ENCODE measurements at regions not wholly inside any gene's neighbourhood (a gene's known extent, or its start where the extent isn't known, plus 50 kb on each side); places are given as distances from the start of the nearest gene placed in this dataset.

DNA sequence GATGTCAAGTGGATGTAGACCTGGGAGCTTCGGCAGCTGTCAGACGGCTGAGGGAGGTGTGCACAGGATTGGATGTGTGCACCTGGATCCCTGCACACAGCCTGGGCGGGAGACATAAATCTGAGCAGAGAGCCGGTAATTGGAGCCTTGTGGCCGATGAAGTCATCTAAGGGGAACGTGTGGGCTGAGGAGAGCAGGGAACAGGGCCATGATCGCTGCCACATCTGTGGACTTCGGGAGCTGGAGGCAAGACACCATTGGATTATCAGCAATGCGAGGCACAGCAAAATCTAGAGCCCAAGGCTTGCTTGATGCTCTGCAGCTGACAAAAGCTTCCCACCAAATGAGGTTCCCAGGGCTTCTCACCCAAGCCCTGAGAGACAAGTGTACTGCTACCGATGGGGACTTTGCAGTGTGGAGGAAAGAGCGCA lies 147.7 kb downstream of the PTPN20 start:
- peak in 1 of 2 donors; percentile 16 for DNase-seq (ENCODE audit: low read depth in 2 of 2)
- H4K20me1 ChIP-seq (ENCODE audit: control insufficient read depth, extremely low read depth, insufficient read depth, low read length), result no peaks in the 10 kb centered on the region
- TF ChIP-seq, protein P1, sequence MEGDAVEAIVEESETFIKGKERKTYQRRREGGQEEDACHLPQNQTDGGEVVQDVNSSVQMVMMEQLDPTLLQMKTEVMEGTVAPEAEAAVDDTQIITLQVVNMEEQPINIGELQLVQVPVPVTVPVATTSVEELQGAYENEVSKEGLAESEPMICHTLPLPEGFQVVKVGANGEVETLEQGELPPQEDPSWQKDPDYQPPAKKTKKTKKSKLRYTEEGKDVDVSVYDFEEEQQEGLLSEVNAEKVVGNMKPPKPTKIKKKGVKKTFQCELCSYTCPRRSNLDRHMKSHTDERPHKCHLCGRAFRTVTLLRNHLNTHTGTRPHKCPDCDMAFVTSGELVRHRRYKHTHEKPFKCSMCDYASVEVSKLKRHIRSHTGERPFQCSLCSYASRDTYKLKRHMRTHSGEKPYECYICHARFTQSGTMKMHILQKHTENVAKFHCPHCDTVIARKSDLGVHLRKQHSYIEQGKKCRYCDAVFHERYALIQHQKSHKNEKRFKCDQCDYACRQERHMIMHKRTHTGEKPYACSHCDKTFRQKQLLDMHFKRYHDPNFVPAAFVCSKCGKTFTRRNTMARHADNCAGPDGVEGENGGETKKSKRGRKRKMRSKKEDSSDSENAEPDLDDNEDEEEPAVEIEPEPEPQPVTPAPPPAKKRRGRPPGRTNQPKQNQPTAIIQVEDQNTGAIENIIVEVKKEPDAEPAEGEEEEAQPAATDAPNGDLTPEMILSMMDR (conservative IDR thresholded peaks at IDR 0.05 in 1 of 2, IDR thresholded peaks at IDR 0.05 in 1 of 2; ENCODE audit: low read depth in 1 of 2, low read length in 2 of 2), result no peak
- TF ChIP-seq EZH2 (IDR thresholded peaks at IDR 0.05; ENCODE audit: low read length, missing control alignments), result no peak

DNA sequence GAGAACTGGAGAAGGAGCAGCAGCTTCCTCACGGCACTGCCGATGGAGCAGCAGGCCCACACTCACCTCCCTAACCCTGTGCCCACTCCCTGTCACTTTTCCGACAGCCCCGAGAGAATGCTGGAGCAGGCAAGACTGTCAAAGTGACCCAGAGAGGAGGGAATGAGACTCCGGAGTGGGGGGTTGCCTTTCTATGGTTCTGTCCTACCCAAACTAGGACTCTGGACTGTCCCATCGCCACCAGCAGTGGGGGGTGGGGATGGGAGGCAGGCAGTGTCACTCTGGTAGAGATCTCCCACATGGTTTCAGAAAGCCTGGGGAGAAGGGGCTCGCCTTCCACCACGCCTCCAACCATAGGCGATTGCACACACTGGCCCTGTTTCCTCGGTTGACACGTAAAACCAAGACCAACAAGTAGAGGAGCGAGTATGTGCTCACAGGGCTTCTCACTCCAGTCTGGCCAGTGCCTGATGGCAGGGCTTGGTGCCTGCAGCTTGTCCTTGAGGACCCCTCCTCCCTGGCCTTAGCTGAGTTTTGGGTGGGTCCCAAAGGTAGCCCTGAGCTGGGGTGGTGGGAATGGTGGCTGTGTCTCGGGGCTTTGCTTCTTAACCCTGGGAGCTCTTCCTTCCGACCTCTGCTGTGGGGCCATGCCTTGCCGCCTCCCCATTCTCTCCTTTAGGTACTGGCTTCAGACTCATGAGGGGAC lies 148.5 kb downstream of the PTPN20 start:
- Histone ChIP-seq H3K4me3 (replicated peaks in 1 of 4; ENCODE audit: control extremely low read depth in 1 of 4, insufficient read depth in 1 of 4, low read depth in 3 of 4, low read length in 4 of 4) (no peak overlapping the region), H3K27ac (ENCODE audit: insufficient read depth, low read length) (no peak overlapping the region), H3K4me2 (ENCODE audit: extremely low read depth, insufficient read depth, low read length) (no peak overlapping the region), H3K27me3 (ENCODE audit: control insufficient read depth, insufficient read depth, low read length) (no peaks in the 10 kb centered on the region), H3K36me3 (ENCODE audit: control insufficient read depth, insufficient read depth, low read length) (no peaks in the 10 kb centered on the region), H3K79me2 (ENCODE audit: control insufficient read depth, insufficient read depth, low read length) (no peaks in the 10 kb centered on the region), H3K4me1 (ENCODE audit: control insufficient read depth, extremely low read depth, insufficient read depth, low read length) (peaks cover 4% of the 10 kb centered on the region), H2AFZ (ENCODE audit: low read length) (no peak overlapping the region), H3K9ac (ENCODE audit: insufficient read depth, low read length) (no peak overlapping the region), H3K9me3 (ENCODE audit: control insufficient read depth, insufficient read depth, low read depth, low read length) (no peaks in the 10 kb centered on the region), H4K20me1 (ENCODE audit: control insufficient read depth, extremely low read depth, insufficient read depth, low read length) (no peaks in the 10 kb centered on the region)
- no peak for TF ChIP-seq EZH2 (IDR thresholded peaks at IDR 0.05; ENCODE audit: low read length, missing control alignments)
- TF ChIP-seq, protein P1 (conservative IDR thresholded peaks at IDR 0.05 in 1 of 2, IDR thresholded peaks at IDR 0.05 in 1 of 2; ENCODE audit: low read depth in 1 of 2, low read length in 2 of 2), result no peak
- no peak for DNase-seq (ENCODE audit: low read depth in 2 of 2)

More for the DNA sequence above, 147.7 kb downstream of the PTPN20 start:
- no peaks in the 10 kb centered on the region for H3K27me3 ChIP-seq (ENCODE audit: control insufficient read depth, insufficient read depth, low read length)
- no peak overlapping the region for H3K9ac ChIP-seq (ENCODE audit: insufficient read depth, low read length)
- no peaks in the 10 kb centered on the region for H3K36me3 ChIP-seq (ENCODE audit: control insufficient read depth, insufficient read depth, low read length)
- peaks cover 4% of the 10 kb centered on the region for H3K4me1 ChIP-seq (ENCODE audit: control insufficient read depth, extremely low read depth, insufficient read depth, low read length)
- H3K4me2 ChIP-seq (ENCODE audit: extremely low read depth, insufficient read depth, low read length), result no peak overlapping the region
- no peak overlapping the region for H3K27ac ChIP-seq (ENCODE audit: insufficient read depth, low read length)
- no peak overlapping the region for H2AFZ ChIP-seq (ENCODE audit: low read length)
- H3K9me3 ChIP-seq (ENCODE audit: control insufficient read depth, insufficient read depth, low read depth, low read length), result no peaks in the 10 kb centered on the region
- H3K4me3 ChIP-seq (replicated peaks in 1 of 4; ENCODE audit: control extremely low read depth in 1 of 4, insufficient read depth in 1 of 4, low read depth in 3 of 4, low read length in 4 of 4), result no peak overlapping the region
- H3K79me2 ChIP-seq (ENCODE audit: control insufficient read depth, insufficient read depth, low read length), result no peaks in the 10 kb centered on the region

DNA sequence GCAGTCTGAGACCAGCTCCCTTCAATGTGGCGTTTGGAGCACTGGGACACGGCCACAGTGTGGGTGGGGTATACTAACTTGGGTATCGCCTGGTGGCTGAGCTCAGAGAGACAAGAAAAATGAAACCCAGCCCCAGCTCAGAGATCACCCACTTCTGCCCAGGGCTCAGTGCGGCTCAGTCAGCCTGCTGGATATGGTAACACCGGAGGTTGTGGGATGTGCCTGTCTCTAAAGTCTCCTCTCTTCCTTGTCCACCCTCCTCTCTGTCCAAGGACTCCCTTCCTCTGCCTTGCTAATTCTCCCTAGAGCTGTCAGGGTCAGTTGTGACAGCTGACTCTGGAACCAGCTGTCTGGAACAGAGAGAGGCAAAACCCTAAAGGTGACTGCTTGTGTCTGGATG lies 149.1 kb downstream of the PTPN20 start:
- H3K4me1 ChIP-seq (ENCODE audit: control insufficient read depth, extremely low read depth, insufficient read depth, low read length), result peaks cover 4% of the 10 kb centered on the region
- DNase-seq (ENCODE audit: low read depth in 2 of 2), result no peak

More for the DNA sequence above, 149.1 kb downstream of the PTPN20 start:
- Histone ChIP-seq H2AFZ (ENCODE audit: low read length) (no peak overlapping the region), H3K4me3 (replicated peaks in 1 of 4; ENCODE audit: control extremely low read depth in 1 of 4, insufficient read depth in 1 of 4, low read depth in 3 of 4, low read length in 4 of 4) (no peak overlapping the region), H3K79me2 (ENCODE audit: control insufficient read depth, insufficient read depth, low read length) (no peaks in the 10 kb centered on the region), H3K36me3 (ENCODE audit: control insufficient read depth, insufficient read depth, low read length) (no peaks in the 10 kb centered on the region), H3K9ac (ENCODE audit: insufficient read depth, low read length) (no peak overlapping the region), H4K20me1 (ENCODE audit: control insufficient read depth, extremely low read depth, insufficient read depth, low read length) (no peaks in the 10 kb centered on the region), H3K4me2 (ENCODE audit: extremely low read depth, insufficient read depth, low read length) (no peak overlapping the region), H3K9me3 (ENCODE audit: control insufficient read depth, insufficient read depth, low read depth, low read length) (no peaks in the 10 kb centered on the region), H3K27ac (ENCODE audit: insufficient read depth, low read length) (no peak overlapping the region), H3K27me3 (ENCODE audit: control insufficient read depth, insufficient read depth, low read length) (no peaks in the 10 kb centered on the region)
- TF ChIP-seq, protein P1 (conservative IDR thresholded peaks at IDR 0.05 in 1 of 2, IDR thresholded peaks at IDR 0.05 in 1 of 2; ENCODE audit: low read depth in 1 of 2, low read length in 2 of 2), result no peak
- no peak for TF ChIP-seq EZH2 (IDR thresholded peaks at IDR 0.05; ENCODE audit: low read length, missing control alignments)

Data from fibroblast of lung (primary cell).